Esophagus muscularis mucosa (tissue), 4 donors: ENCODE measurements at regions not wholly inside any gene's neighbourhood (a gene's known extent, or its start where the extent isn't known, plus 50 kb on each side); places are given as distances from the start of the nearest gene placed in this dataset.
"Not testable (repeated sequence)": the region's sequence is repeated elsewhere in the genome, so short reads cannot be mapped to it uniquely, and the experiment has no call there.

Experiments used
- DNase-seq: peaks from one replicate; pipeline ENCODE4 v3.0.0-alpha.2; 2017; ENCODE audit errors: extremely low spot score
- H3K27ac ChIP-seq, 4 donors: fragments of 200-600 bp; sonication (generic); replicated peaks in 1 of 4; 1 replicate in 3 of 4; 2 replicates in 1 of 4; pipeline ENCODE4 v1.5.1; 2016 to 2019; ENCODE audit warnings: mild to moderate bottlenecking in 1 of 4
- H3K27me3 ChIP-seq, 4 donors: fragments of 200-600 bp; sonication (generic); one replicate each; pipeline versions ENCODE4 v1.5.1 to v1.6.0; 2016 to 2019
- H3K36me3 ChIP-seq, 4 donors: fragments of 200-600 bp; sonication (generic); one replicate each; pipeline ENCODE4 v1.5.1; 2016 to 2019
- H3K4me1 ChIP-seq, 4 donors: fragments of 200-600 bp; sonication (generic); one replicate each; pipeline ENCODE4 v1.5.1; 2016 to 2019
- H3K4me3 ChIP-seq, 4 donors: fragments of 200-600 bp; sonication (generic); 1 replicate in 2 of 4; 2 replicates in 2 of 4; pipeline ENCODE4 v1.5.1; 2016 to 2019; ENCODE audit warnings: mild to moderate bottlenecking in 4 of 4, moderate library complexity in 1 of 4
- H3K9me3 ChIP-seq, 4 donors: fragments of 200-600 bp; sonication (generic); 1 replicate in 3 of 4; 2 replicates in 1 of 4; pipeline ENCODE4 v1.5.1; 2016 to 2019
- WGBS: methylation state at CpG from one replicate; pipeline ENCODE4 v1.1.5; 2018; 5-methylcytosine and 5-hydroxymethylcytosine counted together
- intact Hi-C: fragments of 100-400 bp; cut with DNase I; formaldehyde crosslinking; loops from one replicate; pipeline ENCODE4 v1.15.1; 2023

DNA sequence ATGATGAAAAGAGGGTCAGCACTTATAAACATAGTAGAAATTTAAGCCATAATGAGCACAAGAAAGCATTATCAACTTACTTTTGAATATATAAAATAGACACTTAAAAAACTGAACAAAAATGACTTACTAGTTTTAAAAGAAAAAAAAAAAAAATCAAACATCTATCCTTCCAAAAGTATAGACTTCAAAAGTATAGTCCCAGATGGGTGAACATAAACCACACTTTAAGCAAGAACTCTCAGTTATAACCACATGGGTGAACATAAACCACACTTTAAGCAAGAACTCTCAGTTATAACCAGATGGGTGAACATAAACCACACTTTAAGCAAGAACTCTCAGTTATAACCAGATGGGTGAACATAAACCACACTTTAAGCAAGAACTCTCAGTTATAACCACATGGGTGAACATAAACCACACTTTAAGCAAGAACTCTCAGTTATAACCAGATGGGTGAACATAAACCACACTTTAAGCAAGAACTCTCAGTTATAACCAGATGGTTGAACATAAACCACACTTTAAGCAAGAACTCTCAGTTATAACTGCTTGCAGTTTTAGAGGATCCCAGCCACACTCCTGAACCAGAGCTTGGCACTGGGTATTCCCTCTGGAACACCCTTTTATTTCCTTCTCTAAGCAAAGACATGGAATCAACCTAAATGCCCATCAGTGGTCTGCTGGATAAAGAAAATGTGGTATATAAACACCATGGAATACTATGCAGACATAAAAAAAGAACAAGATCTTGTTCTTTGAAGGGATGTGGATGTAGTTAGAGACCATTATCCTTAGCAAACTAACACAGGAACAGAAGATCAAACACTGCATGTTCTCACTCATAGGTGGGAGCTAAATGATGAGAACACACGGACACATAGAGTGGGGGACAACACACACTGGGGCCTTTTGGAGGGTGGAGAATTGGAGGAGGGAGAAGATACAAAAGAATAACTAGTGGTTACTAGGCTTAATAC lies 82.6 kb upstream of the AGAP9 start:
- DNase-seq, H3K27ac ChIP-seq, H3K9me3 ChIP-seq, H3K36me3 ChIP-seq, H3K4me1 ChIP-seq, intact Hi-C loops, H3K27me3 ChIP-seq, H3K4me3 ChIP-seq: not testable (repeated sequence)
- WGBS, result no CpG with 5 or more reads among the region's 1 CpG

DNA sequence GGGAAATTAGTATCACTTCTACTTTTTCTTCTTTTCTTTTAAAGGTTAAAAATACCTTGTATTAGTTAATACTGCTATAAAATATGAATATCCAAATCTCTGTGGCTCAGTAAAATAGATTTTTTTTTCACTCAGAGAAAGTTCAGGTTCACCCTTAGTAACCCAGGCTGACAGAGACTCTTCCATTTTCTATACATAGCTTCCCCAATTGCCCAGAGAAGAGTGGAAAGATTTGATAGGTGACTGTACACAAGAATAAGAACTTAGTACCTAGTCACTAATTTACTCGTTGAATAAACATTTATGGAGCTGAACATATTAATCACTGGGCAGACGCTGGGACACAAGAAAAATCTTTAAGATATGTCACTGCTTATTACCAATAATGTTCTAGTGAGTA lies 77.2 kb upstream of the AGAP9 start:
- H3K27ac ChIP-seq, intact Hi-C loops, H3K9me3 ChIP-seq, DNase-seq, H3K36me3 ChIP-seq, H3K4me1 ChIP-seq, H3K27me3 ChIP-seq, H3K4me3 ChIP-seq: not testable (repeated sequence)
- 76% methylated on average over 2 of the region's 2 CpGs for WGBS

- DNase-seq, intact Hi-C loops, H3K9me3 ChIP-seq, H3K27ac ChIP-seq, H3K27me3 ChIP-seq, H3K4me3 ChIP-seq, H3K36me3 ChIP-seq, H3K4me1 ChIP-seq: not testable (repeated sequence)
- no CpG with 5 or more reads among the region's 15 CpGs for WGBS
These were observed 76.7 kb upstream of the AGAP9 start for GRCh38 chr10:47600127-47600526.

DNA sequence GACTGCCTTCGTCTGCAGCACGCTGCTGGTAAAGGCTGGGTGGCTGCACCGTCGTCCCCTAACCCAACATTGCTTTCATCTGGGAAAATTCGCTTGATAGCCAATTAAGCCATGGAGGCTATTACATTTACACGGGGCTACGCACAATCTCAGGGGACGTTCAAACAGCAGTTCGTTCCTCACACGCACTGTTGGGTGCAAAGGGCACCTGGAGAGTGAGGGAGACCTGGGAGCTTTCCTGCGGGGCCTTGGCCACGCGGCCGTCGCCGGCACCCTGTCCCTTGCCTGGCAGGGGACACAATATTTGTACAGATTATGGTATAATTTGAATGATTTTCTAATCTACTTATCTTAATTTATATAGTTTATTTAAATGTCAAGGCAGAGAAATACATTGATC lies 76.2 kb upstream of the AGAP9 start:
- H3K27me3 ChIP-seq, intact Hi-C loops, DNase-seq, H3K4me3 ChIP-seq, H3K4me1 ChIP-seq, H3K9me3 ChIP-seq, H3K27ac ChIP-seq, H3K36me3 ChIP-seq: not testable (repeated sequence)
- WGBS, result 77% methylated on average over 16 of the region's 16 CpGs

GRCh38 chr10:47593805-47594204 lies 70.4 kb upstream of the AGAP9 start:
- H3K27ac ChIP-seq, DNase-seq, H3K9me3 ChIP-seq, H3K27me3 ChIP-seq, H3K4me3 ChIP-seq, H3K4me1 ChIP-seq, H3K36me3 ChIP-seq, intact Hi-C loops: not testable (repeated sequence)
- WGBS, result 83% methylated on average over 2 of the region's 4 CpGs

GRCh38 chr10:47593129-47593528 lies 69.7 kb upstream of the AGAP9 start:
- H3K4me1 ChIP-seq, H3K9me3 ChIP-seq, H3K4me3 ChIP-seq, DNase-seq, H3K27me3 ChIP-seq, intact Hi-C loops, H3K36me3 ChIP-seq, H3K27ac ChIP-seq: not testable (repeated sequence)
- WGBS, result 76% methylated on average over 2 of the region's 2 CpGs

DNA sequence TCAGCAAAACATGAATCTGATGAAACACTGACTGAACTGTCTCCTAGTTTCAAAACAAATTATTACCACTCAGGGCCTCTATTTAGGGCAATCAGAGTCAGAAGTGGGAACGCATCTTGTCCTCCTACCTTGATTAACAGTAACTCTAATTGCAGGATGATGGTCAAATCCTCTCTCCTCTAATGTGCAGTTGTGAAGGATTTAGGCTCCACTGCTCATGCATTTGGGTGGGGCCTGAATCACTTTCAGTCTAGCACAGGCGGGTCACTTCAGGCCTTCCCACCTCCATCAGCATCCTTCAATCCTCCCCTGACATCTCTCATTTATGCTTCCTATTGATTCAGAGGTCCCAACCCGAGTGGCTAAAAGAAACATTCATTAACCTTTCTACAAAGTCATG lies 67.5 kb upstream of the AGAP9 start:
- H3K9me3 ChIP-seq, DNase-seq, intact Hi-C loops, H3K4me1 ChIP-seq, H3K27ac ChIP-seq, H3K4me3 ChIP-seq, H3K36me3 ChIP-seq, H3K27me3 ChIP-seq: not testable (repeated sequence)
- 82% methylated on average over 3 of the region's 3 CpGs for WGBS

- H3K27me3 ChIP-seq, H3K4me3 ChIP-seq, H3K4me1 ChIP-seq, intact Hi-C loops, H3K9me3 ChIP-seq, H3K27ac ChIP-seq, H3K36me3 ChIP-seq, DNase-seq: not testable (repeated sequence)
- WGBS, result 93% methylated on average over 2 of the region's 2 CpGs
These were observed 67.1 kb upstream of the AGAP9 start for GRCh38 chr10:47590534-47590933.

DNA sequence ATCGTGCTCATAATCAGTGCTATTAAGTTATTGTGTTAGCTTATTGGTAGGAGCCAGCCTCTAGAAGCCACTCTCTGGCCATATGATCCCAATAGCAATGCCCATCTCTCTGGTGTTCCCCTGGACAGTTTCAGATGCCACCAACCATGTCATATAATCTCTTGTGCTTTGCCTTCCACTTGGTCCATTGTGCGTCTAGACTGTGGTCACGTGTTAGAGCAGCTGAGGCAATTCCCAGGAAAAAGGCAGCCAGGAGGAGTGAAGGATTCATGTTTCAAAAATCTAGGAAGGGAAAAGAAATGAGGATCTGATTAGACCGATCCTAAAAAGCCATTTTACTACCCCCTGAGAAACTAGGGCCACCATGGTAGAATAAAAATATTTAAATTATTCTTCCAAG lies 58.6 kb upstream of the AGAP9 start:
- H3K4me1 ChIP-seq, H3K36me3 ChIP-seq, H3K27ac ChIP-seq, H3K4me3 ChIP-seq, H3K27me3 ChIP-seq, H3K9me3 ChIP-seq, intact Hi-C loops, DNase-seq: not testable (repeated sequence)
- WGBS, result 93% methylated on average over 3 of the region's 4 CpGs

- H3K27ac ChIP-seq, H3K36me3 ChIP-seq, DNase-seq, intact Hi-C loops, H3K4me3 ChIP-seq, H3K9me3 ChIP-seq, H3K4me1 ChIP-seq, H3K27me3 ChIP-seq: not testable (repeated sequence)
- WGBS, result no CpG with 5 or more reads among the region's 2 CpGs
These were observed 56.6 kb upstream of the AGAP9 start for GRCh38 chr10:47580063-47580462.

- intact Hi-C loops, H3K36me3 ChIP-seq: not testable (repeated sequence)
These were observed 55.1 kb upstream of the AGAP9 start for GRCh38 chr10:47578547-47578946.

More at GRCh38 chr10:47578547-47578946, 55.1 kb upstream of the AGAP9 start:
- not testable (repeated sequence) for H3K4me3 ChIP-seq, H3K9me3 ChIP-seq, DNase-seq, H3K27ac ChIP-seq, H3K27me3 ChIP-seq, H3K4me1 ChIP-seq
